Astrocyte of the cerebellum (primary cell): ENCODE measurements at regions not wholly inside any gene's neighbourhood (a gene's known extent, or its start where the extent isn't known, plus 50 kb on each side); places are given as distances from the start of the nearest gene placed in this dataset.
"Not testable (repeated sequence)": the region's sequence is repeated elsewhere in the genome, so short reads cannot be mapped to it uniquely, and the experiment has no call there.

Experiments
- DNase-seq: peaks from one replicate; pipeline ENCODE4 v3.0.0-alpha.2; 2011; ENCODE audit warnings: low read depth
- H3K4me3 ChIP-seq: 2 replicates; pipeline ENCODE4 v1.5.1; 2011; ENCODE audit warnings: mild to moderate bottlenecking, low read depth, low read length, moderate library complexity
- CTCF ChIP-seq: IDR thresholded peaks from 2 replicates; pipeline ENCODE4 v1.5.1; 2012; ENCODE audit warnings: low read length, low read depth, moderate library complexity, mild to moderate bottlenecking; ENCODE audit errors: missing control alignments
- in situ Hi-C: cut with HindIII; loops from 2 replicates; pipeline ENCODE4 v1.10.0; 2017; ENCODE audit warnings: low sequenced_read_pairs

GRCh38 chr14:23894362-23895052 lies 59.1 kb upstream of the DHRS4 start:
- TF ChIP-seq CTCF, result no peak
- DNase-seq, result no peak
- in situ Hi-C loops, result no loop called here
- H3K4me3 ChIP-seq, result no peak overlapping the region

- in situ Hi-C loops, result no loop called here
- no peak for DNase-seq
- TF ChIP-seq CTCF, result no peak
- H3K4me3 ChIP-seq, result no peak overlapping the region
These were observed 58.5 kb upstream of the DHRS4 start for GRCh38 chr14:23895053-23895419.

- TF ChIP-seq CTCF, result no peak
- no peak overlapping the region for H3K4me3 ChIP-seq
- DNase-seq, result no peak
- in situ Hi-C loops, result no loop called here
These were observed 58.1 kb upstream of the DHRS4 start for GRCh38 chr14:23895480-23895879.

- no peak for TF ChIP-seq CTCF
- H3K4me3 ChIP-seq, result no peak overlapping the region
- in situ Hi-C loops, result no loop called here
- DNase-seq, result no peak
These were observed 56.9 kb upstream of the DHRS4 start for GRCh38 chr14:23896609-23897153.

GRCh38 chr14:23897291-23897690 lies 56.3 kb upstream of the DHRS4 start:
- H3K4me3 ChIP-seq, DNase-seq, in situ Hi-C loops: not testable (repeated sequence)

GRCh38 chr14:23898359-23898758 lies 55.2 kb upstream of the DHRS4 start:
- DNase-seq, in situ Hi-C loops, H3K4me3 ChIP-seq: not testable (repeated sequence)

GRCh38 chr14:23899788-23900187 lies 53.8 kb upstream of the DHRS4 start:
- in situ Hi-C loops, result no loop called here
- H3K4me3 ChIP-seq, result no peak overlapping the region
- no peak for DNase-seq
- no peak for TF ChIP-seq CTCF
